ENCODE measurements at regions not wholly inside any gene's neighbourhood (a gene's known extent, or its start where the extent isn't known, plus 50 kb on each side); places are given as distances from the start of the nearest gene placed in this dataset.

GRCh38 chrX:46262304-46262703 is 282.9 kb downstream of the ZNF674 start:
- TF ChIP-seq CTCF (IDR thresholded peaks at IDR 0.05; ENCODE audit: borderline replicate concordance, extremely low read depth, low read length, poor library complexity, severe bottlenecking) (no peak), EZH2 (IDR thresholded peaks at IDR 0.05; ENCODE audit: borderline replicate concordance, low read depth, low read length, severe bottlenecking) (no peak)
